Inflammatory macrophage (primary cell): ENCODE measurements at regions not wholly inside any gene's neighbourhood (a gene's known extent, or its start where the extent isn't known, plus 50 kb on each side); places are given as distances from the start of the nearest gene placed in this dataset.
"Not testable (repeated sequence)": the region's sequence is repeated elsewhere in the genome, so short reads cannot be mapped to it uniquely, and the experiment has no call there.

ENCODE experiments used
- DNase-seq, 2 donors: peaks; one replicate each; pipeline ENCODE4 v3.0.0-alpha.2; 2020 to 2022

- DNase-seq: no peak
Observed at GRCh38 chr17:13204607-13205237, 186.9 kb upstream of the ELAC2 start.

- DNase-seq: no peak
Observed at GRCh38 chr17:13202835-13203234, 185.0 kb upstream of the ELAC2 start.

GRCh38 chr17:13200671-13201070 is 182.8 kb upstream of the ELAC2 start:
- DNase-seq: no peak

- DNase-seq: no peak
Observed at GRCh38 chr17:13199425-13199824, 181.6 kb upstream of the ELAC2 start.

- no peak for DNase-seq
Observed at GRCh38 chr17:13197586-13197985, 179.8 kb upstream of the ELAC2 start.

GRCh38 chr17:13194887-13195286 is 177.1 kb upstream of the ELAC2 start:
- DNase-seq: no peak

GRCh38 chr17:13182854-13183253 is 165.0 kb upstream of the ELAC2 start:
- no peak for DNase-seq

- no peak for DNase-seq
Observed at GRCh38 chr17:13182450-13182849, 164.6 kb upstream of the ELAC2 start.

GRCh38 chr17:13181683-13182082 is 163.9 kb upstream of the ELAC2 start:
- DNase-seq: no peak

GRCh38 chr17:13176436-13176835 is 158.6 kb upstream of the ELAC2 start:
- no peak for DNase-seq

- DNase-seq: no peak
Observed at GRCh38 chr17:13171790-13172189, 154.0 kb upstream of the ELAC2 start.

GRCh38 chr17:13162361-13162760 is 144.5 kb upstream of the ELAC2 start:
- DNase-seq: no peak

GRCh38 chr17:13160790-13161189 is 143.0 kb upstream of the ELAC2 start:
- no peak for DNase-seq

GRCh38 chr17:13160296-13160695 is 142.5 kb upstream of the ELAC2 start:
- DNase-seq: no peak

- no peak for DNase-seq
Observed at GRCh38 chr17:13158494-13159240, 140.8 kb upstream of the ELAC2 start.

GRCh38 chr17:13157656-13158055 is 139.8 kb upstream of the ELAC2 start:
- DNase-seq: no peak

- no peak for DNase-seq
Observed at GRCh38 chr17:13154930-13155329, 137.1 kb upstream of the ELAC2 start.

GRCh38 chr17:13154398-13154797 is 136.6 kb upstream of the ELAC2 start:
- DNase-seq: no peak

GRCh38 chr17:13153036-13153435 is 135.2 kb upstream of the ELAC2 start:
- no peak for DNase-seq

GRCh38 chr17:13152501-13152900 is 134.7 kb upstream of the ELAC2 start:
- no peak for DNase-seq

- not testable (repeated sequence) for DNase-seq
Observed at GRCh38 chr17:13150738-13151137, 132.9 kb upstream of the ELAC2 start.

- DNase-seq: no peak
Observed at GRCh38 chr17:13143001-13143400, 125.2 kb upstream of the ELAC2 start.

- DNase-seq: no peak
Observed at GRCh38 chr17:13140750-13141149, 122.9 kb upstream of the ELAC2 start.

- DNase-seq: no peak
Observed at GRCh38 chr17:13135506-13135905, 117.7 kb upstream of the ELAC2 start.

- DNase-seq: no peak
Observed at GRCh38 chr17:13134076-13134475, 116.2 kb upstream of the ELAC2 start.
